ENCODE measurements at regions not wholly inside any gene's neighbourhood (a gene's known extent, or its start where the extent isn't known, plus 50 kb on each side); places are given as distances from the start of the nearest gene placed in this dataset.

- in situ Hi-C loops (cut with MboI; ENCODE audit: low sequenced_read_pairs), result no loop called here
Observed at GRCh38 chr7:31186202-31186601, 134.1 kb downstream of the ADCYAP1R1 start.

- in situ Hi-C loops (cut with MboI; ENCODE audit: low sequenced_read_pairs), result no loop called here
Observed at GRCh38 chr7:31175672-31176071, 123.6 kb downstream of the ADCYAP1R1 start.

DNA sequence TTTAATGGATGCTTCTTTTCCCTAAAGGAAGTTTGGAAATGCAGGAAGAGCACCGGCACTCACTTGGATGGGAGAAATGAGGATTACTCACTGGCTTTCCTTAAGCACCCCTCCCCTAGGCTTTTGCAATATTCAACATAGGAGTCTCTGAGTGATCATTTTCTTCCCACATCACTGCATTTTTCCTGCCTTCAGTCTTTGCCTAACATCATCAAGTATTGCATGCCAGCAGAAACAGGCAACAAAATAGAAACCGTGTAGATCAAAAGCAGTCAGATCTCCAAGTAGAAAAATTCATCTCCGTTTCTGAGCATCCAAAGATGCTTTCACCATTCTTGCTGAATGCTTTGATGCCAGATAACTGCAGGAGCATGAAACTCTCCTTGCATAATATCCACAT, 119.9 kb downstream of the ADCYAP1R1 start:
- in situ Hi-C loops (cut with MboI; ENCODE audit: low sequenced_read_pairs), result no loop called here

- in situ Hi-C loops (cut with MboI; ENCODE audit: low sequenced_read_pairs), result no loop called here
Observed at GRCh38 chr7:31171216-31171785, 119.2 kb downstream of the ADCYAP1R1 start.
